ENCODE measurements at regions not wholly inside any gene's neighbourhood (a gene's known extent, or its start where the extent isn't known, plus 50 kb on each side); places are given as distances from the start of the nearest gene placed in this dataset.
"Not testable (repeated sequence)": the region's sequence is repeated elsewhere in the genome, so short reads cannot be mapped to it uniquely, and the experiment has no call there.

GRCh38 chr10:45555795-45556194, 116.8 kb downstream of the ZFAND4 start:
- no peak for DNase-seq (ENCODE audit: extremely low spot score, unreplicated experiment)
- Mint-ChIP-seq H3K4me1 (ENCODE audit: unreplicated experiment) (peaks cover 4% of the 10 kb centered on the region), H3K36me3 (peaks cover 3% of the 10 kb centered on the region), H3K27me3 (no peaks in the 10 kb centered on the region), H3K9me3 (no peaks in the 10 kb centered on the region), H3K27ac (no peak overlapping the region), H3K4me3 (no peak overlapping the region)
- TF ChIP-seq, protein P1, sequence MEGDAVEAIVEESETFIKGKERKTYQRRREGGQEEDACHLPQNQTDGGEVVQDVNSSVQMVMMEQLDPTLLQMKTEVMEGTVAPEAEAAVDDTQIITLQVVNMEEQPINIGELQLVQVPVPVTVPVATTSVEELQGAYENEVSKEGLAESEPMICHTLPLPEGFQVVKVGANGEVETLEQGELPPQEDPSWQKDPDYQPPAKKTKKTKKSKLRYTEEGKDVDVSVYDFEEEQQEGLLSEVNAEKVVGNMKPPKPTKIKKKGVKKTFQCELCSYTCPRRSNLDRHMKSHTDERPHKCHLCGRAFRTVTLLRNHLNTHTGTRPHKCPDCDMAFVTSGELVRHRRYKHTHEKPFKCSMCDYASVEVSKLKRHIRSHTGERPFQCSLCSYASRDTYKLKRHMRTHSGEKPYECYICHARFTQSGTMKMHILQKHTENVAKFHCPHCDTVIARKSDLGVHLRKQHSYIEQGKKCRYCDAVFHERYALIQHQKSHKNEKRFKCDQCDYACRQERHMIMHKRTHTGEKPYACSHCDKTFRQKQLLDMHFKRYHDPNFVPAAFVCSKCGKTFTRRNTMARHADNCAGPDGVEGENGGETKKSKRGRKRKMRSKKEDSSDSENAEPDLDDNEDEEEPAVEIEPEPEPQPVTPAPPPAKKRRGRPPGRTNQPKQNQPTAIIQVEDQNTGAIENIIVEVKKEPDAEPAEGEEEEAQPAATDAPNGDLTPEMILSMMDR (conservative IDR thresholded peaks at IDR 0.05) = no peak

GRCh38 chr10:45555332-45555731, 117.2 kb downstream of the ZFAND4 start:
- H3K4me1 Mint-ChIP-seq (ENCODE audit: unreplicated experiment); H3K27ac Mint-ChIP-seq; H3K4me3 Mint-ChIP-seq; H3K9me3 Mint-ChIP-seq; H3K27me3 Mint-ChIP-seq; H3K36me3 Mint-ChIP-seq; DNase-seq (ENCODE audit: extremely low spot score, unreplicated experiment): not testable (repeated sequence)

GRCh38 chr10:45553613-45554012, 119.0 kb downstream of the ZFAND4 start:
- no peak overlapping the region for H3K4me3 Mint-ChIP-seq
- no peak overlapping the region for H3K27ac Mint-ChIP-seq
- no peak for DNase-seq (ENCODE audit: extremely low spot score, unreplicated experiment)
- H3K36me3 Mint-ChIP-seq = no peaks in the 10 kb centered on the region
- no peaks in the 10 kb centered on the region for H3K27me3 Mint-ChIP-seq
- peaks cover 4% of the 10 kb centered on the region for H3K4me1 Mint-ChIP-seq (ENCODE audit: unreplicated experiment)
- TF ChIP-seq, protein P1 (conservative IDR thresholded peaks at IDR 0.05) = no peak
- H3K9me3 Mint-ChIP-seq = no peaks in the 10 kb centered on the region

DNA sequence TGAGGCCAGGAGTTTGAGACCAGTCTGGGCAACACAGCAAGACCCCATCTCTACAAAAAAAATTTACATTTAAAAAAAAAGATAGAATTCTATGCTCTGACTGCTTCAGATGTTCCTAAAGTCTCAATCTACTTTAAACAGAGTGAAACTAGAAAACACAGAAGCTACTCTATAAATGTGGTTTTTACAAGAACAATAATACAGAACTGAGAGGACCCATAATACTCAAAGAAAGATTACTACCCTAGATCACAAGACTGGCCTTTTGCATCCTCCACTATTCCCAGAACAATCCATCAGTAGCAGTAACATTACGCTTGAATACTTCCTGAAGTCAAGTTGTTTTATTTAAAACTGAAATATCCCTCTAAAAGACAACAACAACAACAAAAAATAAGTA, 119.4 kb downstream of the ZFAND4 start:
- Mint-ChIP-seq H3K9me3 (no peaks in the 10 kb centered on the region), H3K27ac (no peak overlapping the region), H3K4me1 (ENCODE audit: unreplicated experiment) (peaks cover 2% of the 10 kb centered on the region), H3K27me3 (no peaks in the 10 kb centered on the region), H3K36me3 (no peaks in the 10 kb centered on the region), H3K4me3 (no peak overlapping the region)
- TF ChIP-seq, protein P1 (conservative IDR thresholded peaks at IDR 0.05) = no peak
- DNase-seq (ENCODE audit: extremely low spot score, unreplicated experiment) = no peak

GRCh38 chr10:45552476-45552875, 120.1 kb downstream of the ZFAND4 start:
- H3K36me3 Mint-ChIP-seq = no peaks in the 10 kb centered on the region
- no peak overlapping the region for H3K27ac Mint-ChIP-seq
- H3K9me3 Mint-ChIP-seq = no peaks in the 10 kb centered on the region
- TF ChIP-seq, protein P1 (conservative IDR thresholded peaks at IDR 0.05) = no peak
- no peaks in the 10 kb centered on the region for H3K27me3 Mint-ChIP-seq
- H3K4me3 Mint-ChIP-seq = no peak overlapping the region
- DNase-seq (ENCODE audit: extremely low spot score, unreplicated experiment) = no peak
- no peaks in the 10 kb centered on the region for H3K4me1 Mint-ChIP-seq (ENCODE audit: unreplicated experiment)

- no peaks in the 10 kb centered on the region for H3K36me3 Mint-ChIP-seq
Observed at GRCh38 chr10:45550903-45551786, 121.4 kb downstream of the ZFAND4 start.

More at GRCh38 chr10:45550903-45551786, 121.4 kb downstream of the ZFAND4 start:
- Mint-ChIP-seq H3K4me1 (ENCODE audit: unreplicated experiment) (no peaks in the 10 kb centered on the region), H3K9me3 (no peaks in the 10 kb centered on the region), H3K4me3 (no peak overlapping the region), H3K27me3 (no peaks in the 10 kb centered on the region), H3K27ac (peak overlapping the region; percentile 23)
- DNase-seq (ENCODE audit: extremely low spot score, unreplicated experiment) = no peak
- TF ChIP-seq, protein P1 (conservative IDR thresholded peaks at IDR 0.05) = no peak
